ACC112 (cell line): ENCODE measurements at regions not wholly inside any gene's neighbourhood (a gene's known extent, or its start where the extent isn't known, plus 50 kb on each side); places are given as distances from the start of the nearest gene placed in this dataset.

ENCODE experiments used
- H2AFZ ChIP-seq: fragments of 200-600 bp; sonication (generic); one replicate; pipeline ENCODE4 v1.6.0; 2017; ENCODE audit warnings: antibody characterized with exemption, low read length; ENCODE audit not compliant: unreplicated experiment
- H3K27ac ChIP-seq: fragments of 200-600 bp; sonication (generic); 2 replicates; pipeline ENCODE4 v1.5.1; 2014; ENCODE audit warnings: low read depth, mild to moderate bottlenecking, antibody characterized with exemption, low read length, moderate library complexity
- H3K27me3 ChIP-seq: fragments of 200-600 bp; sonication (generic); 2 replicates; pipeline ENCODE4 v1.6.1; 2014; ENCODE audit warnings: mild to moderate bottlenecking, antibody characterized with exemption, low read length, moderate library complexity, mixed read lengths; ENCODE audit not compliant: insufficient read depth
- H3K36me3 ChIP-seq: fragments of 200-600 bp; sonication (generic); 2 replicates; pipeline ENCODE4 v1.6.1; 2016; ENCODE audit warnings: mild to moderate bottlenecking, antibody characterized with exemption, low read length, moderate library complexity, mixed read lengths; ENCODE audit not compliant: insufficient read depth
- H3K4me1 ChIP-seq: fragments of 200-600 bp; sonication (generic); one replicate; pipeline ENCODE4 v1.6.1; 2016; ENCODE audit warnings: low read length, mixed read lengths; ENCODE audit not compliant: insufficient read depth, unreplicated experiment, control insufficient read depth
- H3K4me3 ChIP-seq: fragments of 200-600 bp; sonication (generic); 2 replicates; pipeline ENCODE4 v1.5.1; 2014; ENCODE audit warnings: mild to moderate bottlenecking, low read depth, low read length
- H3K79me2 ChIP-seq: fragments of 200-600 bp; sonication (generic); one replicate; pipeline ENCODE4 v1.6.0; 2016; ENCODE audit warnings: low read length; ENCODE audit not compliant: control insufficient read depth, unreplicated experiment, insufficient read depth

- Histone ChIP-seq H3K27ac (no peak overlapping the region), H2AFZ (no peak overlapping the region), H3K4me1 (no peaks in the 10 kb centered on the region), H3K27me3 (peaks cover 61% of the 10 kb centered on the region), H3K79me2 (no peaks in the 10 kb centered on the region), H3K36me3 (no peaks in the 10 kb centered on the region), H3K4me3 (no peak overlapping the region)
These were observed 50.7 kb upstream of the FOXB1 start for GRCh38 chr15:59953392-59953883.

DNA sequence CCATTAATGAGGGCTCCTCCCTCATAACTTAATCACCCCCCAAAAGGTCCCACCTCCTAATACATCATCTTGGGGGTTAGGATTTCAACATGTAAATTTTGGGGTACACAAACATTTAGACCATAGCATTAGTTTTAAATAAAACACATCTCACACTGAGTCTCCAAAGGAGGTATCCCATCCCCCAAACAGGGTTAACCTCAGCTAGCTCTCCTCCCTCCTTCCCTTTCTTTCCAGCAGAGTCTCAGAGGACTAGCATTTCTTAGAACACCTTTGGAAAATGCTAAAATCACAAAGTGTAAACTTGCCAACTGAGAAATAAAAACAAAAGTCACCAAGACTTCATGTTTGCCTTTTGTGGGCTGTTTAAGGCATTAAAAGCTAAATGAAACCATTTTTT is 51.2 kb upstream of the FOXB1 start:
- no peak overlapping the region for H2AFZ ChIP-seq
- no peak overlapping the region for H3K4me3 ChIP-seq
- H3K27me3 ChIP-seq, result peaks cover 62% of the 10 kb centered on the region
- H3K4me1 ChIP-seq, result no peaks in the 10 kb centered on the region
- no peak overlapping the region for H3K27ac ChIP-seq
- no peaks in the 10 kb centered on the region for H3K36me3 ChIP-seq
- no peaks in the 10 kb centered on the region for H3K79me2 ChIP-seq

- Histone ChIP-seq H3K36me3 (no peaks in the 10 kb centered on the region), H2AFZ (no peak overlapping the region), H3K79me2 (no peaks in the 10 kb centered on the region), H3K27ac (no peak overlapping the region), H3K27me3 (peaks cover 64% of the 10 kb centered on the region), H3K4me3 (no peak overlapping the region), H3K4me1 (no peaks in the 10 kb centered on the region)
These were observed 53.3 kb upstream of the FOXB1 start for GRCh38 chr15:59950603-59951388.

- Histone ChIP-seq H2AFZ (no peak overlapping the region), H3K27ac (no peak overlapping the region)
These were observed 55.0 kb upstream of the FOXB1 start for GRCh38 chr15:59948924-59949613.

DNA sequence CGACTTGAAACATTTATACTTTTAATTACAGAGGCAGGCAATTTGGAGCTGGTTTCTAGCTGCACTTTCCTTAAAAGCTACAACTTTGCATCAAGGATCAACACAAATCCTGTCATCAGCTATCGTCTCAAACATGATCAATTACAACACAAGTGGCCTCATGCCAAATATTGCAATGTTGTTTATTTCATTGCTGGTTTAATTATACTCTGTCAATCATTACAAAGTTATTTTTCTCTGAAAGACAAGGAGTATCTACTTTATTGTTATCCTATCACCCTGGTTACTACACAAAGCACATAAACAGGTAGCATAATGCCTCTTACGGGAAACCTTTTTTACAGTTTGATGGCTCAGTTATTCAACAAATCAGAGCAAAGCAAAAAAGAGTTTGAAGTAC is 58.0 kb upstream of the FOXB1 start:
- Histone ChIP-seq H3K4me1 (no peaks in the 10 kb centered on the region), H3K27me3 (peaks cover 85% of the 10 kb centered on the region), H3K36me3 (no peaks in the 10 kb centered on the region), H3K27ac (no peak overlapping the region), H2AFZ (no peak overlapping the region), H3K4me3 (no peak overlapping the region), H3K79me2 (no peaks in the 10 kb centered on the region)

More at GRCh38 chr15:59948924-59949613, 55.0 kb upstream of the FOXB1 start:
- Histone ChIP-seq H3K79me2 (no peaks in the 10 kb centered on the region), H3K36me3 (no peaks in the 10 kb centered on the region), H3K27me3 (peaks cover 70% of the 10 kb centered on the region), H3K4me1 (no peaks in the 10 kb centered on the region), H3K4me3 (no peak overlapping the region)

DNA sequence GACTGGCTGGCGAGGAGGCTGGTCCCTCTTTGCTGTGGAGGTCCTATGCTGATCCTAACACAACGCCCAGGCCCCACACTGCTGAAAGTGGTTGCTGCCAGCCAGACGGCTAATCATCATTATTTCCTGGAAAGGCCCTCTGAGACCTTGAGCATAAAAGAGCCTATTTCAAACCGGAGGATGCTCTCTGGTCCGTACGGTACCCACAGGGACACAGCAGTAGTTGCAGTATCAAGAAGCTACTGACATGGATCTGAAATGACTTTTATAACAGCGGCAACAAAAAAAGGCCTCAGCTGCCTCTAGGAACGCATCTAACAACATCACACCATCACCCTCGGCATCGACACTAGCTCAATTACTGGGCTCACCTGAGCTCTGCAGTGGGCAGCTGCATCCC is 59.1 kb upstream of the FOXB1 start:
- H3K4me1 ChIP-seq, result no peaks in the 10 kb centered on the region
- no peak overlapping the region for H3K4me3 ChIP-seq
- H3K79me2 ChIP-seq, result no peaks in the 10 kb centered on the region
- no peaks in the 10 kb centered on the region for H3K36me3 ChIP-seq
- H3K27ac ChIP-seq, result no peak overlapping the region
- H2AFZ ChIP-seq, result no peak overlapping the region
- peaks cover 94% of the 10 kb centered on the region for H3K27me3 ChIP-seq

- Histone ChIP-seq H3K79me2 (no peaks in the 10 kb centered on the region), H3K4me3 (no peak overlapping the region), H3K27ac (no peak overlapping the region), H3K4me1 (no peaks in the 10 kb centered on the region), H2AFZ (no peak overlapping the region), H3K36me3 (no peaks in the 10 kb centered on the region), H3K27me3 (peaks cover 92% of the 10 kb centered on the region)
These were observed 62.5 kb upstream of the FOXB1 start for GRCh38 chr15:59941612-59942011.

DNA sequence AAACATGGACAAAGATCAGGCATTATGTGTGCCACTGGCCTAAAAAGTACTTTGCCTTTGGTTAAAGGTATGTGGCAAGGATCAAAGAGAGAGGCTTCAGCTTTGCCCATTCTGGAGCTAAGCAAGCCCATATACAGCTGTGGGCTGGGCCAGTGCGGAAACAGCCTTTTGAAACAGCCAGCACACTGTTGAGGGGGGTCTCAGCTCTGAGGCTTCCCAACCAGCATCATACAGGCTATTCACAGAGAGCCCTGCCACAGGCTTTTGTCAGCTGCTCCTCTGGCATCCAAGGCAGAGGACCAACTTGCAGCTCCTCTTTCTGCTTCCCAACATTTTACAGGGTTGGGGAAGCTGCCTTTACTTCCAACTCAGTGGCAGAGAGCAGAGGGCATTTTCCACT is 63.2 kb upstream of the FOXB1 start:
- Histone ChIP-seq H3K4me3 (no peak overlapping the region), H3K27ac (no peak overlapping the region), H2AFZ (no peak overlapping the region), H3K4me1 (no peaks in the 10 kb centered on the region), H3K36me3 (no peaks in the 10 kb centered on the region), H3K79me2 (no peaks in the 10 kb centered on the region), H3K27me3 (peaks cover 92% of the 10 kb centered on the region)

GRCh38 chr15:59940456-59940855 is 63.7 kb upstream of the FOXB1 start:
- Histone ChIP-seq H3K27me3 (peaks cover 92% of the 10 kb centered on the region), H2AFZ (no peak overlapping the region), H3K36me3 (no peaks in the 10 kb centered on the region), H3K79me2 (no peaks in the 10 kb centered on the region), H3K4me3 (no peak overlapping the region), H3K4me1 (no peaks in the 10 kb centered on the region), H3K27ac (no peak overlapping the region)

- H3K27me3 ChIP-seq, result peaks cover 93% of the 10 kb centered on the region
- H3K36me3 ChIP-seq, result no peaks in the 10 kb centered on the region
- H2AFZ ChIP-seq, result no peak overlapping the region
- no peaks in the 10 kb centered on the region for H3K79me2 ChIP-seq
- no peak overlapping the region for H3K27ac ChIP-seq
- H3K4me3 ChIP-seq, result no peak overlapping the region
- no peaks in the 10 kb centered on the region for H3K4me1 ChIP-seq
These were observed 67.4 kb upstream of the FOXB1 start for GRCh38 chr15:59936741-59937140.

DNA sequence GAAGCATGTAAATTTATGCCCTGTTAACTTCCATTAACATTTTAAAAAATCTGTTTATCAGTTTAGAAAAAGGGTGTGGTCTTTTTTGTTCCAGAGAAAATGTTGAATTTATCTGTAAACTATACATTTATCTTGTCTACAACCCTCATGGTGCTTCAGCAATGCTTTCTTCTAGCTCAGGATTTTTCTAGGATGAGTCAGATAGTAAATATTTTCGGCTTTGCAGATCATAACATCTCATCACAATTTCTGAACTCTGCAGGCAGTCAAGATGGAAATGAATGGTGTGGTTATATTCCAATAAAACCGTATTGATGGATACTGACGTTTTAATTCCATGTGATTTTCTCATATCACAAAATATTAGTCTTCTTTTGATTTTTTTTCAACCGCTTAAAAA is 70.5 kb upstream of the FOXB1 start:
- Histone ChIP-seq H3K4me3 (no peak overlapping the region), H2AFZ (no peak overlapping the region), H3K36me3 (no peaks in the 10 kb centered on the region), H3K79me2 (no peaks in the 10 kb centered on the region), H3K27ac (no peak overlapping the region), H3K4me1 (no peaks in the 10 kb centered on the region), H3K27me3 (peaks cover 91% of the 10 kb centered on the region)
